HG03159 (cell line): ENCODE measurements at regions not wholly inside any gene's neighbourhood (a gene's known extent, or its start where the extent isn't known, plus 50 kb on each side); places are given as distances from the start of the nearest gene placed in this dataset.

Source experiments
- ATAC-seq: cut with Tn5 transposase; IDR thresholded peaks from one replicate; pipeline ENCODE4 v1.9.1; 2021; ENCODE audit warnings: mild to moderate bottlenecking, moderate library complexity; ENCODE audit not compliant: unreplicated experiment

- ATAC-seq = no peak
These were observed 338.7 kb downstream of the CDH2 start for GRCh38 chr18:27838225-27838624.

GRCh38 chr18:27826101-27826500 lies 350.8 kb downstream of the CDH2 start:
- no peak for ATAC-seq

- ATAC-seq = no peak
These were observed 351.2 kb downstream of the CDH2 start for GRCh38 chr18:27825689-27826088.

- ATAC-seq = no peak
These were observed 351.9 kb downstream of the CDH2 start for GRCh38 chr18:27824841-27825681.

- no peak for ATAC-seq
These were observed 352.7 kb downstream of the CDH2 start for GRCh38 chr18:27824275-27824674.

- ATAC-seq = no peak
These were observed 353.9 kb downstream of the CDH2 start for GRCh38 chr18:27823053-27823452.

- ATAC-seq = no peak
These were observed 368.2 kb downstream of the CDH2 start for GRCh38 chr18:27808683-27809082.

- ATAC-seq = no peak
These were observed 373.0 kb downstream of the CDH2 start for GRCh38 chr18:27803957-27804356.

- ATAC-seq = peak; percentile 58
These were observed 379.4 kb downstream of the CDH2 start for GRCh38 chr18:27797484-27797883.

GRCh38 chr18:27794181-27794926 lies 382.6 kb downstream of the CDH2 start:
- no peak for ATAC-seq

GRCh38 chr18:27793013-27793785 lies 383.7 kb downstream of the CDH2 start:
- ATAC-seq = no peak

- ATAC-seq = no peak
These were observed 387.5 kb downstream of the CDH2 start for GRCh38 chr18:27789406-27789805.

- ATAC-seq = no peak
These were observed 389.4 kb downstream of the CDH2 start for GRCh38 chr18:27787547-27787946.

GRCh38 chr18:27785815-27786471 lies 391.0 kb downstream of the CDH2 start:
- no peak for ATAC-seq

- no peak for ATAC-seq
These were observed 396.7 kb downstream of the CDH2 start for GRCh38 chr18:27780061-27780745.

GRCh38 chr18:27778925-27779324 lies 398.0 kb downstream of the CDH2 start:
- no peak for ATAC-seq

- no peak for ATAC-seq
These were observed 398.5 kb downstream of the CDH2 start for GRCh38 chr18:27778441-27778840.

GRCh38 chr18:27772081-27772480 lies 404.8 kb downstream of the CDH2 start:
- ATAC-seq = no peak

GRCh38 chr18:27771571-27771970 lies 405.4 kb downstream of the CDH2 start:
- no peak for ATAC-seq

GRCh38 chr18:27769152-27769551 lies 407.8 kb downstream of the CDH2 start:
- ATAC-seq = no peak
